Lower leg skin (tissue), 3 donors: ENCODE measurements at regions not wholly inside any gene's neighbourhood (a gene's known extent, or its start where the extent isn't known, plus 50 kb on each side); places are given as distances from the start of the nearest gene placed in this dataset.

Experiments
- POLR2A ChIP-seq, 2 donors: fragments of 450-650 bp; IDR thresholded peaks; one replicate each; pipeline ENCODE4 v1.6.1; 2016 to 2017; ENCODE audit warnings: antibody characterized with exemption in 2 of 2, mild to moderate bottlenecking in 1 of 2, moderate library complexity in 1 of 2
- TF ChIP-seq, protein P1 (sequence below), 3 donors: fragments of 450-650 bp; IDR thresholded peaks; one replicate each; pipeline ENCODE4 v1.5.1; 2016; ENCODE audit warnings: antibody characterized with exemption in 3 of 3, mild to moderate bottlenecking in 3 of 3, moderate library complexity in 2 of 3

DNA sequence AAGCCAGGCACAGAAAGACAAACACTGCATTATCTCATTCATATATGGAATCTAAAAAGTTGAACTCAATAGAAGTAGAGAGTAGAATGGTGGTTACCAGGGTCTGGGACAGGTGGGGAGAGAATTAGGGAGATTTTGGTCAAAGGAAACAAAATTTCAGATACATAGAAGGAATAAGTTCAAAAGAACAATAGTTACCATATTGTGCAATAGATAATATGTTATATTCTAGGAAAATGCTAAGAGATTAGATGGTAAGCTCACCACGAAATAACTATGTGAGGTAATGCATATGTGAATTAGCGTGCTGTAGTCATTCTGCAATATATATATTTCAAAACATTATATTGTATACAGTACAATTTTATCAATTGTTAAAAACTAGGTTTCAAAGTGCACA is 442.5 kb downstream of the KCNH5 start:
- TF ChIP-seq, protein P1, sequence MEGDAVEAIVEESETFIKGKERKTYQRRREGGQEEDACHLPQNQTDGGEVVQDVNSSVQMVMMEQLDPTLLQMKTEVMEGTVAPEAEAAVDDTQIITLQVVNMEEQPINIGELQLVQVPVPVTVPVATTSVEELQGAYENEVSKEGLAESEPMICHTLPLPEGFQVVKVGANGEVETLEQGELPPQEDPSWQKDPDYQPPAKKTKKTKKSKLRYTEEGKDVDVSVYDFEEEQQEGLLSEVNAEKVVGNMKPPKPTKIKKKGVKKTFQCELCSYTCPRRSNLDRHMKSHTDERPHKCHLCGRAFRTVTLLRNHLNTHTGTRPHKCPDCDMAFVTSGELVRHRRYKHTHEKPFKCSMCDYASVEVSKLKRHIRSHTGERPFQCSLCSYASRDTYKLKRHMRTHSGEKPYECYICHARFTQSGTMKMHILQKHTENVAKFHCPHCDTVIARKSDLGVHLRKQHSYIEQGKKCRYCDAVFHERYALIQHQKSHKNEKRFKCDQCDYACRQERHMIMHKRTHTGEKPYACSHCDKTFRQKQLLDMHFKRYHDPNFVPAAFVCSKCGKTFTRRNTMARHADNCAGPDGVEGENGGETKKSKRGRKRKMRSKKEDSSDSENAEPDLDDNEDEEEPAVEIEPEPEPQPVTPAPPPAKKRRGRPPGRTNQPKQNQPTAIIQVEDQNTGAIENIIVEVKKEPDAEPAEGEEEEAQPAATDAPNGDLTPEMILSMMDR (IDR thresholded peaks at IDR 0.05) = no peak
- no peak for TF ChIP-seq POLR2A (IDR thresholded peaks at IDR 0.05)
